ACC112 (cell line): ENCODE measurements at regions not wholly inside any gene's neighbourhood (a gene's known extent, or its start where the extent isn't known, plus 50 kb on each side); places are given as distances from the start of the nearest gene placed in this dataset.
A peak's percentile ranks its signal among the peaks of the same experiment; 100 is the strongest.

Source experiments
- H2AFZ ChIP-seq: fragments of 200-600 bp; sonication (generic); one replicate; pipeline ENCODE4 v1.6.0; 2017; ENCODE audit warnings: antibody characterized with exemption, low read length; ENCODE audit not compliant: unreplicated experiment
- H3K27ac ChIP-seq: fragments of 200-600 bp; sonication (generic); 2 replicates; pipeline ENCODE4 v1.5.1; 2014; ENCODE audit warnings: low read depth, mild to moderate bottlenecking, antibody characterized with exemption, low read length, moderate library complexity
- H3K27me3 ChIP-seq: fragments of 200-600 bp; sonication (generic); 2 replicates; pipeline ENCODE4 v1.6.1; 2014; ENCODE audit warnings: mild to moderate bottlenecking, antibody characterized with exemption, low read length, moderate library complexity, mixed read lengths; ENCODE audit not compliant: insufficient read depth
- H3K36me3 ChIP-seq: fragments of 200-600 bp; sonication (generic); 2 replicates; pipeline ENCODE4 v1.6.1; 2016; ENCODE audit warnings: mild to moderate bottlenecking, antibody characterized with exemption, low read length, moderate library complexity, mixed read lengths; ENCODE audit not compliant: insufficient read depth
- H3K4me1 ChIP-seq: fragments of 200-600 bp; sonication (generic); one replicate; pipeline ENCODE4 v1.6.1; 2016; ENCODE audit warnings: low read length, mixed read lengths; ENCODE audit not compliant: insufficient read depth, unreplicated experiment, control insufficient read depth
- H3K4me3 ChIP-seq: fragments of 200-600 bp; sonication (generic); 2 replicates; pipeline ENCODE4 v1.5.1; 2014; ENCODE audit warnings: mild to moderate bottlenecking, low read depth, low read length
- H3K79me2 ChIP-seq: fragments of 200-600 bp; sonication (generic); one replicate; pipeline ENCODE4 v1.6.0; 2016; ENCODE audit warnings: low read length; ENCODE audit not compliant: control insufficient read depth, unreplicated experiment, insufficient read depth

DNA sequence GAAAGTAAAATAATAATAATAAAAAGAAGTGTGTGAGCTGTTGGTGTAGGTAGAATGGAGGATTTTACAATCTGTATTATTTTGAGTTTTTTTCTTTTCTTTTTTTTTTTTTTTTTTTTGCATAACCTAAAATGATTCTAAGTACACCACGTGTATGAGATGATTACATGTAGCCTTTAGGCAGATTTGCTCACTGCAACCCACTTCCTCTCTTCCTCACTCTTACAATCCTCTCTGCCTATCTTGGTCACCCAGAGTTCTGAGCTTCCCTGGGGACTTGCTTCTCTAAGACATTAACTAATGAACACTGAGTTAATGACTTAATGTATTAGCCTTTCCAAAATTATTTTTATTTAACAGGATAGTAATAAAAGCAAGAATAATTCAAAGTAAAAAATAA lies 1169.6 kb downstream of the EFNB2 start:
- Histone ChIP-seq H3K36me3 (no peaks in the 10 kb centered on the region), H3K27me3 (no peaks in the 10 kb centered on the region), H3K4me1 (no peaks in the 10 kb centered on the region), H3K4me3 (no peak overlapping the region), H3K79me2 (no peaks in the 10 kb centered on the region), H3K27ac (no peak overlapping the region), H2AFZ (no peak overlapping the region)

DNA sequence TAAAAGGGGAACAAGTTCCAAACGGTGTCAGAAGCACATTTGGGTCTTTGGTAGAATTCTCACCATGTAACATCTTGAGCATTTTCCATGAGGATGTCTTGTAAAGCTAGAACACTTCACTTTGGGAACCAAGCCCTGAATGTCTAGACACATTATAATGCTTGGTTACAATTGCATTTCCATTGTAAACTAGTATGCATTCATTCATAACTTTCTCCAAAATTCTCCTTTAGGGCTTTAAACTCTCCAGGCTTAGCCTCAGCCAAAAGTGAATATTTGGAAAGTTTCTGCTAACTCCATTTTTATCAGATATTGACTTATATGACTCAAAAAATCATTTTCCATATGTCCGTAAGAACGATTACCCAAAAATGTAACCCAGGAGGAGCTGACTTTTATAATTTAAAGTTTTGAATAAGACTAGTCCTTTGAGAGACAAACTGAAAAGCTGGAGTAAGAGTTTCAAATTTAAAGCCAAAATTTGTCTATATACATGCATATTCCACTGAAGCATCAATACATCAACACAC lies 1170.4 kb downstream of the EFNB2 start:
- Histone ChIP-seq H3K27me3 (no peaks in the 10 kb centered on the region), H3K36me3 (no peaks in the 10 kb centered on the region), H3K4me3 (no peak overlapping the region), H2AFZ (no peak overlapping the region), H3K4me1 (no peaks in the 10 kb centered on the region), H3K79me2 (no peaks in the 10 kb centered on the region), H3K27ac (no peak overlapping the region)

DNA sequence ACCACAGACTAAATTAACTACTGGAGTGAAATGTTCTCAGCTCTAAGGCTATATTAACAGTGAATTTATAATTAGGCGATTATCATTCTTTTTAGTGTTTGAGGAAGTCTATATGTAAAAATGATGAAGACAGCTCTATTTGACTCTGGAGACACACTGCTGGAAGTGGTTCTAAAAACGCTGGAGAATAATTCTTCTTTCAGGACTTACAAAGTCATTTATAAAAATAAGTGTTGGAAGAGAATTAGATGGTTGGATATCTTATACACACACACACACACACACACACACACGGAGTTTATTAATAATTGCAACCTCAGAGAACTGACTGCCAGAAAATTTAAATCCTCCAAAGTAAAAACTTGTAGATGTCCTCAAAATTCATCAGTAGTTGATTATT lies 1171.3 kb downstream of the EFNB2 start:
- H3K27ac ChIP-seq: no peak overlapping the region
- H3K4me1 ChIP-seq: no peaks in the 10 kb centered on the region
- no peak overlapping the region for H2AFZ ChIP-seq
- H3K27me3 ChIP-seq: no peaks in the 10 kb centered on the region
- no peaks in the 10 kb centered on the region for H3K79me2 ChIP-seq
- no peak overlapping the region for H3K4me3 ChIP-seq
- H3K36me3 ChIP-seq: no peaks in the 10 kb centered on the region

DNA sequence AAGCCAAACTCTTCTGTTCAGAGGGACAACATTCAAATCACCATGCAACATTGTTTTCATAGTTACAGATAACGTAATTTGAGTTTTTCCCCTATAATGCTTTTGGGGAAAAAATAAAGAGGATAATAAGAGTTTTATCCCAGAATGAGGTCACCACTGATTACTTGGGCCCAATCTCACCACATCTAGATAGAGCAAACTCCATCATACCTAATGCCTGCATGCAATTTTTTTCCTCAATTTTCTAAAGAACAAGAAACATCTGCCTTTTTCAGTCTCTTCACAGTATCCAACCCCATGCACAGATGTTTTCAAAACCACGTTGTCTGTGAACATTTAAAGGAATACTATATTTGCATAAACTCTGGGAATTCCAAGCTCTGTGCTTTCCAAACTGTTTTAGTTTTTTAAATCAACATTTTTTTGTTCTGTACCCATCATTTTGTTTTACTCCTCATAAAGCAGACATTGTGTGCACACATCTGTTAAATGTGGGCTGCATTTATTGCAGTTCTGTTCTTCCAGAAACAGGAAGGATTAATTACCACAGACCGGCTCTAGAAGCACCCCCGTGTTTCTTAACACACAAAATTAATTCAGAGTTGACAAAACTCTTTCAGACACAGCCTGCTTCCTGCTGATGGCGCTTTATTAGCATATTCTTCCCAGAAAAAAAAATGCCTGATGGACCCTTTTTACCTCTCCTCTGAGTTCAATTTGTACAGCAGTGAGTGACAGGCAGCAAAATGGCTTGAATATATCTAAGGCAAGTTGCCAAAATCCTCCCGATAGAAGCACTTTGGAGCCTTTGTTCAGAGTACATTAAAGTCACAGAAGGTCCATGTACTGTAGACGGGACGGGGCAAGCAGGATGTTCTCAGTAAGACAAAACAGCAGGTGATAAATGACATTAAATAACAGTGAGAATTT lies 1171.9 kb downstream of the EFNB2 start:
- Histone ChIP-seq H3K27ac (no peak overlapping the region), H3K36me3 (no peaks in the 10 kb centered on the region), H2AFZ (no peak overlapping the region), H3K4me3 (no peak overlapping the region), H3K4me1 (no peaks in the 10 kb centered on the region), H3K27me3 (no peaks in the 10 kb centered on the region), H3K79me2 (no peaks in the 10 kb centered on the region)

DNA sequence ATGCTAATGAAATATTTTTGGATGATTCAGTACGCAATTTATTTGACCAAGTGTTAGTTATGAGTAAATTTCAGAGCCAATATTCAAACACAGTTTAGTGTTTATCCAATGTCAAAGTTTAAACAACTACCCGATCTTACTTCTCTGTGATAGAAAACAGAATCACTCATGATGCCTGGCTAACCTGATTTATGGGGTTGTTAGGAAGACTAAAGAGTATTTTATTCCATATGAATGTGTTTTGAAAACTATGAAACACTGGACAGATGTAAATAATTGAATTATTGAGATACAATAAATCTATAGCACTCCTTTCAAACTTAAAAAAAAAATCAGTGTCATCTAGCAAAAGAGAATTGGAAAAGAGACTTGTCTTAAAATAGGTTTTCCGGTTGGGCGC lies 1181.8 kb downstream of the EFNB2 start:
- Histone ChIP-seq H3K27ac (no peak overlapping the region), H3K4me3 (no peak overlapping the region), H3K79me2 (no peaks in the 10 kb centered on the region), H3K36me3 (no peaks in the 10 kb centered on the region), H3K4me1 (no peaks in the 10 kb centered on the region), H3K27me3 (no peaks in the 10 kb centered on the region), H2AFZ (no peak overlapping the region)

DNA sequence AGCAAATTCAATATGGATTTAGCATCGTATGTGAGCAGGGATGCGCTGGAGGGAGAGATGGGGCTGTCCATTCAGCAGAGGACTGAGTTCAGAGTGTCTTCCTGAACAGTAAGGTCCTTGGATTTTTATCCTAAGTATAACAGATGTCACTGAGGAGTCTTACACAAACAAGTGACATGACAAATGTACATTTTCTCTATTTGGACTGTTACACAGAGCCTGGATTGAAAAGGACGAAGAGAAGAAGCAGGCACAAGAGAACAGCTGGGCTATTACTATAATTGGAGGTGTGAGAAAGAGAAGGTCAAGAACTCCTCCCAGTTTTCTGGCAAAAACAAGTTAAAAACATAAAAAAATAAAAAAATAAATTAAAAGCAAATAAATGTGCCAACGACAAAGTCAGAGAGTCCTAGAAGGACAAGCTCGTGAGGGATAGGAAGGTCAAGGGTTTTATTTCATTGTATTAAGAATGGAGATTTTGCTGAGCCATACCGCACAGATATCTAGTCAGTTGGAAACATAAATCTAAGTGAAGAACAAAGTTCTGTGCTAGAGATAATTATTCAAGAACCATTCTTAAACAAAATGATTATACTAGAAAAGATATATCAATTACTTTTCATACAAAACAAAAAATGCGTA lies 1186.3 kb downstream of the EFNB2 start:
- Histone ChIP-seq H3K27ac (no peak overlapping the region), H3K4me1 (peaks cover 9% of the 10 kb centered on the region), H3K36me3 (no peaks in the 10 kb centered on the region), H3K27me3 (no peaks in the 10 kb centered on the region), H3K4me3 (no peak overlapping the region), H3K79me2 (no peaks in the 10 kb centered on the region), H2AFZ (no peak overlapping the region)

DNA sequence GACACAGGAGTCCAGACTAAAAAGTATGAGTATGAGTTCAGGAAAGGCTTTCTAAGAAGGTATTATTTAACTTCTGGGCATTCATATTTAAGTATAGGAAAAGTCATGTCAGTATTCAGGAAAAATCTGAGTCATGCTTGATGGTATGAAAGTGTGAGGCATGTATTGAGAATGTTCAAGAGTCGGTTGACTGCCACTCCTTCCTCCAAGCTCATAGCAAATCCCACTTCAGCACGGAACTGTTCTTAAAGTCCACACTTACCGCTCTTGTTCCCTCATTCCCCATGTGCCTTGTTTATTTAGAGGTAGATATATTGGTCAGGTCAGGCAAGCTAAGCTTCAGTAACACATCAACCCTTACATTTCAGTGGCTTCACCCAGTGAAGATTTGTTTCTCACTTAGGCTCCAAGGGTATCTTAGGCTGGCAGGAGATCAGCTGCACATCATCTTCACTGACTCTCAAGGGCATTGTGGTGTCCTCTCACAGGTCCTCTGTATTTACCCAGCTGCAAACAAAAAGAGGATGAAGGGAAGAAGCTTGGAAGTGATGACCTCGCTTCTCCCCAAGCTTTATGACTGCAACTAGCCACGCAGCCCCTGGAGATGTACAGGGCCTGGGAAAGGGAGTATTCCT lies 1189.2 kb downstream of the EFNB2 start:
- no peak overlapping the region for H2AFZ ChIP-seq
- no peak overlapping the region for H3K4me3 ChIP-seq
- no peaks in the 10 kb centered on the region for H3K36me3 ChIP-seq
- H3K27me3 ChIP-seq: no peaks in the 10 kb centered on the region
- no peaks in the 10 kb centered on the region for H3K79me2 ChIP-seq
- peaks cover 9% of the 10 kb centered on the region for H3K4me1 ChIP-seq
- H3K27ac ChIP-seq: peak overlapping the region; percentile 43

DNA sequence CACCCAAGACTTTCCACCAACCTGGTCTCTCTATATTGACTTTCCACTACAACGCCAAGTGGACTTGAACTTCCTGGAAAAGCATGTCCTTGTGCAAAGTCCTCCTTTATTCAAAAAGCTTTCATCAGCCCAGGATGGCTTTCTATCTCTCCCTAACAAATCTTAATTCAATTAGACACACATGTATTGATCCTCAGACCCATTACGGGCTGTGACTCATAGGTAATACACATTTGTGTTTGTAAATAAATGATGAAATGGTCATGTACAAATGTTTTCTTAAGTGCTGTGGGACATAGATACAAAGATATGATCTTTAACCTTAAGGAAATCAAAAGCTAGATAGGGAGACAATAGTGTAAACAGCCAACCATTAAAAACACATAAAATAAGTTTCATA lies 1189.7 kb downstream of the EFNB2 start:
- peaks cover 9% of the 10 kb centered on the region for H3K4me1 ChIP-seq
- H3K79me2 ChIP-seq: no peaks in the 10 kb centered on the region
- H3K4me3 ChIP-seq: no peak overlapping the region
- no peak overlapping the region for H2AFZ ChIP-seq
- H3K36me3 ChIP-seq: no peaks in the 10 kb centered on the region
- no peaks in the 10 kb centered on the region for H3K27me3 ChIP-seq
- H3K27ac ChIP-seq: no peak overlapping the region; the same call in 1 of the 2 replicates

DNA sequence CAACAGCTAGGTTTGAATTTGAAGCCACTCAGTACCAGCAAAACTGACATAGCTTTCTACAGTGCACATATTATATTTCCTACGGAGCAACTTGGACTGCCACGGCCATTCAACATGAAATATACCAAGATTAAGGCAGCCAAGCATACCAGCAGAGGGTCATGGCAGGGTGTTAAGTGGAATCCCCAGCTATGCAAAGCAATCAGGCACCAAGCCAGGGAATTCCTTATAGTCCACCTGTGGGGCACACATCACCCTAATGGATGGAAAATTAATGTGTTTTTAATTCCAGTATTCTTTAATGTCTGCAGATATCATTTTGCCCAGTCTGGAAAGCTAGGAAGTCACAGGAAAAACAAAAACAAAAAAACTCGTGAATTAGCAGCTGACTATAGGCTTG lies 1190.3 kb downstream of the EFNB2 start:
- H3K27me3 ChIP-seq: no peaks in the 10 kb centered on the region
- peaks cover 9% of the 10 kb centered on the region for H3K4me1 ChIP-seq
- H3K27ac ChIP-seq: no peak overlapping the region
- H3K36me3 ChIP-seq: no peaks in the 10 kb centered on the region
- H3K79me2 ChIP-seq: no peaks in the 10 kb centered on the region
- H2AFZ ChIP-seq: no peak overlapping the region
- no peak overlapping the region for H3K4me3 ChIP-seq

DNA sequence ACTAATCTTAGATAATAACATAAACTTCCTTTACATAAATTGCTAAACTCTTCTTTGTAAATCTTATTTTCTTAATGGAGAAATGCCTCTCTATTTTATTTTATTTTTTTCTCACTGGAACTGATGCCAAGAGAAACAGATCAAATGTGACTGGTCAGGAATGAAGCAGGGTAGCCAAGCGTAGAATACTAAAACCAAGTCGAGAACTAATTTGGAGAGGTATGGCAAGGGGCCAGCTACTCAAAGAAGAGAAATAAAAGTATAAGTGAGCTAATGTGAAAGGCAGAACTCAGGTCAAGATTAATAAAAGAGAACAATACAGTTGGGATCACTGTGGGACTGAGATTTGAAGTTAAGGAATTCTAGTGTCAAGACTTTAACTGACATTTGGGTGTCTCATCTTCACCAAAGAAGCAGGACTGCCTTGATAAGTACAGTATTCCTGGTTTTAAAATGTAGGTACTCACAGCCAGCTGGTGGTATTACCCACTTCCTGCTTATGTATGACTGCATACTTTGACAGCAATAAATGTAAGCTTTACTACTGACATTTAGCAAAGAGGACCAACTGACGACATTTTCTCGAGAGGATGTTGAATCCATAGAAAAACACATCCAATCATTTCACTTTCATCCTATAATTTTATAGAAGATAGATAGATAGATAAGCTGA lies 1192.2 kb downstream of the EFNB2 start:
- Histone ChIP-seq H3K27ac (no peak overlapping the region), H3K36me3 (no peaks in the 10 kb centered on the region), H3K27me3 (no peaks in the 10 kb centered on the region), H3K79me2 (no peaks in the 10 kb centered on the region), H3K4me3 (no peak overlapping the region), H2AFZ (no peak overlapping the region), H3K4me1 (peaks cover 9% of the 10 kb centered on the region)
